ENCODE measurements at regions not wholly inside any gene's neighbourhood (a gene's known extent, or its start where the extent isn't known, plus 50 kb on each side); places are given as distances from the start of the nearest gene placed in this dataset.

DNA sequence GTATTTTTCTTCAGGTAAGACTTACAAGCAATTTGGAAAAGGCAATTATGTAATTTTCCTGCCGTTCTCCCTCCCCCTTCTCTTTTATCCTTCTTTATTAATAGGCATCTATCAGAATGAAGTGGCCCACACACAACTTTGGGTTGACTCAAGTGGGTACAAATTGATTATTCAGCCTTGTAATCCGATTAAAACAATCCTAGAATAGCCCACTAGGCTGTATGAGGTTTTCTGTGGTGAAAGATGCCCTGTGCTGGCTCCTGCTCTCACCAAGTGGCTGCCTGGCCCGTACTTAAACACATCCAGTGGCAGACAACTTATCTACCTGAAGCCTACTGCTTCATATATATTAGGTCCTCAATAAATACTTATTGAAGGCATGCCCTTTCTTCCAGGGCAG lies 177.3 kb upstream of the C9orf72 start:
- H3K36me3 ChIP-seq (replicated peaks; ENCODE audit: control insufficient read depth, insufficient read depth, low read length): no peaks in the 10 kb centered on the region
- H3K27me3 ChIP-seq (ENCODE audit: control insufficient read depth, insufficient read depth, low read length): no peaks in the 10 kb centered on the region
- DNase-seq: no peak
- no peak overlapping the region for H3K4me3 ChIP-seq (ENCODE audit: insufficient read depth, low read depth, low read length)

DNA sequence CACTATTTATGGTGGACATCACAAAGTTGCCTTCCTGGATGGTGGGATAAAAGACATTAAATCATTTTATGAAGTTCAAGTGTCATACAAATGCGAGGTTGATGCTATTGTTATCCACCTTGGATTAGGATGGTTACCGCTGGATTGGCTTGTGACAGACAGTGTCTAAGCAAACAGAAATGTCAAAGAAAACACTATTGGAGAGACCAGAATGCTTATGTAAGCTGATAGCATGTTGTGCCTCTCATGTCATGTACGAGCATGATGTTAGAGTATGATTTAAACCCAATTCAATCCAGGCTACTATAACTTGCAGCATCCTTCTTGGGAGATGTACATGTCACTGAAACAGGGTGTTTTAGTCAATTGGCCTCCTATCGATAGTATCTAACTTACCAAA lies 178.8 kb upstream of the C9orf72 start:
- Histone ChIP-seq H3K27me3 (ENCODE audit: control insufficient read depth, insufficient read depth, low read length) (no peaks in the 10 kb centered on the region), H3K36me3 (replicated peaks; ENCODE audit: control insufficient read depth, insufficient read depth, low read length) (no peaks in the 10 kb centered on the region), H3K4me3 (ENCODE audit: insufficient read depth, low read depth, low read length) (no peak overlapping the region)
- DNase-seq: no peak

DNA sequence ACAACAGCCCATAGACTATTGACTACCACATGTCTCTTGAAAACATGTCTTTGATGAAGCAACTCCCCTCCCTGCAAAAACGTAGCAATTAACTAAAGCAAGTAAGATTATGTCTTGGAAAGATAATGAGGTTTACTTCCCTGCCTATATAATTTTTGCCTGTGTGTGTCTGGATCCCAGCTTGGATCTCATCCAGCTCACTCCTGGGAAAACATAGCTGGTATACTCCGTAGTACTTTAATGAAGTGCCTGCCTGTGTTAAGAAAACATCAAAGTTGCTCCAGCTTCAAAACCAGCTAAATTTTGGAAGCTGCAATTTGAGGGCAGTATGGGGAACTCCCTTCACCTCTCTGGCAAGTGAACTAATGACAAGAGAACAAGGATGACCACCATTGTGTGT lies 182.6 kb upstream of the C9orf72 start:
- no peak overlapping the region for H3K4me3 ChIP-seq (ENCODE audit: insufficient read depth, low read depth, low read length)
- no peaks in the 10 kb centered on the region for H3K36me3 ChIP-seq (replicated peaks; ENCODE audit: control insufficient read depth, insufficient read depth, low read length)
- no peak for DNase-seq
- no peaks in the 10 kb centered on the region for H3K27me3 ChIP-seq (ENCODE audit: control insufficient read depth, insufficient read depth, low read length)

DNA sequence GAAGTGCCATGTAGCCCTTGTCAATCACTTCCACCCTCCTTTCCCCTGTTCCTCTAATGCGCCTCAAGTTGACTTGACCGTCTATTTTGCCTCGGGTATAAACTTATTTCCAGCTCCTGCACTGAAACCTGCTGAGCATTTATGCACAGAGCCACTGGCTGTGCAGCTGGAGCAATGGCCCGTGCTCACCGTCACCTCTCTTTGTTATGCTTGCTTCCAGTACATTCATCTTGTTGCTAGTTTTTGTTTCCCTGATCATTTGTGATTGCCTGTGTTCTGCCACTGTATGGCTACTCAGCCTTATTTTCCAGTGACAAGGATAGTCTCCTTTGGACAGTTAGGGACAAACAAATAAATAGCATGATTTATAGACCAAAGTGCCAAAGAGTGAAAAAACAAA lies 183.1 kb upstream of the C9orf72 start:
- Histone ChIP-seq H3K36me3 (replicated peaks; ENCODE audit: control insufficient read depth, insufficient read depth, low read length) (no peaks in the 10 kb centered on the region), H3K27me3 (ENCODE audit: control insufficient read depth, insufficient read depth, low read length) (no peaks in the 10 kb centered on the region), H3K4me3 (ENCODE audit: insufficient read depth, low read depth, low read length) (no peak overlapping the region)
- DNase-seq: no peak

DNA sequence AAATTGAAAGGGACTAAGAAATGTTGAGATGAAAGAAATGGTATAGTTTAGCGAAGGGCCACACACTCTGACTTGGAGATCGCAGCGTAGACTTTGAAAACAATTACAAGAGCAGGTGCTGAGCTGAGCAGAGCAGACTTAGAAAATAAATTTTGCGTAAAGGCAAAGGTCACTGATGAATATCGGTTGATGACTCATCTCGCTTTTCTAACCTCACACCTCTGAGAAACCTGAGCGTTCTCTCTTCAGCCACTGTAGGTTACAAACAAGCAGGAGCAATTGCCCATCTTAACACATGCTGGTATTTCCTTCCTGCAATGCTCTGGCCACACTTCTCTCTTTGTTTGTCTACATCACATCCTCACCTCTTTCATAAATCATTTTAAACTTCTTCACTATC lies 190.6 kb upstream of the C9orf72 start:
- DNase-seq: no peak
- no peaks in the 10 kb centered on the region for H3K27me3 ChIP-seq (ENCODE audit: control insufficient read depth, insufficient read depth, low read length)
- H3K36me3 ChIP-seq (replicated peaks; ENCODE audit: control insufficient read depth, insufficient read depth, low read length): no peaks in the 10 kb centered on the region
- H3K4me3 ChIP-seq (ENCODE audit: insufficient read depth, low read depth, low read length): no peak overlapping the region

DNA sequence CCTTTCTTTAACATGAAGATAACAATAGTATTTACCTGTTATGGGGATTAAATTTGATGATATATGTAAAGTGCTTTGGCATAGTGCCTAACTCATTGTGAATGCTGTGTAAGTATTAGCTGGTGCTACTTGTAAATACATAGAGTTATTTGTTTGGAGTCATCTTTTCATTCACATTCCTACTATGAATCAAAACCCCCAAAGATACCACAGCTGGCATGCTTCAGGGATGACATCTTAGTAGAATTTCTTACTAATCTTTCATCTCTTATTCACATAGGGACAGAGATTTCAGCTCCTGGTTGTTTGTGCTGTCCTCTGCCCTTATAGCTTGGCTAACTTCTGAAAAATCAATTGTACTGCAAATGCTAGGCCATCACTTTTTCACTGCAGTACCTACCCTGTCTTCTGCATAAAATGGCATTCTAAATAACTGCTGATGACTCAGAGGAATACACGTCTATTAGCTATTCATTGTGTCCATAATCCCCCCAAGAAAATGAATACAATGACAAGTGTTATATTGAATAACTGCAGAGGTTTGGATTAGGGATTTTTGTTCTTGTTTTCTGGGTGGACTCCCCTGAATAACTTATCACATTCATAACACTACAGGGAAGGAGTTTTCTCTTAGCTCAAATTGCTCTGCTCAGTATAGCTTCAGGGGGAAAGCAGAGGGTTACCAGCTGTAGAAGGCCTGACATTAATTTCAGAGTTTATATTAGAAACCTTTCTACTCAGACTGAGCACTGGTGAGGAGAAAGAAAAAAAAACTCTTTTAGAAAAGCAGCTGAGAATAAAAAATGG lies 192.2 kb upstream of the C9orf72 start:
- DNase-seq: no peak
- H3K4me3 ChIP-seq (ENCODE audit: insufficient read depth, low read depth, low read length): no peak overlapping the region
- no peaks in the 10 kb centered on the region for H3K27me3 ChIP-seq (ENCODE audit: control insufficient read depth, insufficient read depth, low read length)
- H3K36me3 ChIP-seq (replicated peaks; ENCODE audit: control insufficient read depth, insufficient read depth, low read length): no peaks in the 10 kb centered on the region

DNA sequence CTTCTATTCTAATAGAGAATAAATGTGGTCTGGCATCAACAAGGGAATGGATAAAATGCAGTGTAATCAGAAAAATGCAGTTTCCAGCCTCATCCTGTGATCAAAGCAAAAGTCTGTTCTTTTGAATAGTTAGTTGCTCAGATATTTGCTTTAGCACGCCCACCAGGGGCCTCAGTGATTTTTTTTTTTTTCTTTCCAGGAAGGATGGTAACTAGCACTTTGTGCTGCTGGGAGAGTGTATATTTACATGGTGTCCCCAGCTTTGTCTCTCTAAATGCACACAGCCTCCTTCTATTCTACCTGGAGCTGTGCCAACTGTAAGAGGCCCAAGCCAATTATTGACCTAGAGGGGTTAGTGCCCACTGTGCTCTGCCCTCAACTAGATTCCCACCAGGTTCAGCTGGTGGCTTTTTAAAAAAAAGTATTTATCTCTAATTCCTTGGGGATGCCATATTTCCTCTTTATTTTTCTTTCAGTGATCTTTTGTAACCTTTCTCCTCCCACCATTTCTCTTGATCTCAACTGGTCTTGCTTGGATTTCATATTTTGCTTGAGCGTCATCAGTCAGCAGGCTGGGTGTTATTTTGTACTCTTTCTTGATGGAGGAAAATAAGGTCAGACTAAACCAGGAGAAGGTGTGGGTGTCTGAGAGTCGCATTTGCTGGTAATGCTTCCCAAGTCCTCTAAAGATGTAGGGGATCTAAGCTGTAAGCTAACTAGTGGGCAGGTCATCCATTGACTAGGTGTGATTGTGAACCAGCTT lies 193.0 kb upstream of the C9orf72 start:
- Histone ChIP-seq H3K27me3 (ENCODE audit: control insufficient read depth, insufficient read depth, low read length) (no peaks in the 10 kb centered on the region), H3K36me3 (replicated peaks; ENCODE audit: control insufficient read depth, insufficient read depth, low read length) (no peaks in the 10 kb centered on the region), H3K4me3 (ENCODE audit: insufficient read depth, low read depth, low read length) (no peak overlapping the region)
- DNase-seq: no peak

DNA sequence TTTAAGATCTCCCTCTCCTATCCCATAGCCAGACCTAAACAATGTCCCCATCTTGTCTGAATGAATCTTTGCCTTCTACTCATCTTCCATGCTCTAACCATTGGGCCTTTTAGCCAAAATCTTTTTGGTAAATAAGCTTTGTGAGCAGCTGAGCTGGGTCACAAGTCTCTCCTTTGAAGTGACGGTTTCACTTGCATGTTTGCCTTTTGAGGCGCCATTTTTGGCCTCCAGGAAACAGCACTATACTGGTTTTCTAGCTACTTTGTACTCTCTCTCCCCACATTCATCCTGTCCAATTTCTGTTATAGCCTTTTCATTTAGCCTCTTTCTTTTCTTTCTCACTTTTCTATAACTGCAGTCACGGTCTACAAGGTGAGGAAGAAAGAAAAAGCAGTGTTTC lies 195.5 kb upstream of the C9orf72 start:
- H3K36me3 ChIP-seq (replicated peaks; ENCODE audit: control insufficient read depth, insufficient read depth, low read length): no peaks in the 10 kb centered on the region
- no peak overlapping the region for H3K4me3 ChIP-seq (ENCODE audit: insufficient read depth, low read depth, low read length)
- DNase-seq: no peak
- no peaks in the 10 kb centered on the region for H3K27me3 ChIP-seq (ENCODE audit: control insufficient read depth, insufficient read depth, low read length)

DNA sequence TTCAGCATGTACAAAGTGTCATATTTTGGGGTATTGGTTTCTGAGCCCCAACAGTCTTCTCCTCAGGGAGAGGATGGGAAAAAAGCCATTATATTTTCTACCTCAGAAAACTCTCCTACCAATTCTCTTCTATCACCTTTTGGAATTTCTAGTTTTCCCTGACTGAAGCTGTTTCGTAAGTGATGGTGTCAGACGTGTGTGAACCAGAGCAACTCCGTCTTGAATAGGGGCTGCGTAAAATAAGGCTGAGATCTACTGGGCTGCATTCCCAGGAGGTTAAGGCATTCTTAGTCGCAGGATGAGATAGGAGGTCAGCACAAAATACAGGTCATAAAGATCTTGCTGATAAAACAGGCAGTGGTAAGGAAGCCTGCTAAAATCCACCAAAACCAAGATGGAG lies 197.3 kb upstream of the C9orf72 start:
- Histone ChIP-seq H3K27me3 (ENCODE audit: control insufficient read depth, insufficient read depth, low read length) (no peaks in the 10 kb centered on the region), H3K36me3 (replicated peaks; ENCODE audit: control insufficient read depth, insufficient read depth, low read length) (no peaks in the 10 kb centered on the region), H3K4me3 (ENCODE audit: insufficient read depth, low read depth, low read length) (no peak overlapping the region)
- no peak for DNase-seq

DNA sequence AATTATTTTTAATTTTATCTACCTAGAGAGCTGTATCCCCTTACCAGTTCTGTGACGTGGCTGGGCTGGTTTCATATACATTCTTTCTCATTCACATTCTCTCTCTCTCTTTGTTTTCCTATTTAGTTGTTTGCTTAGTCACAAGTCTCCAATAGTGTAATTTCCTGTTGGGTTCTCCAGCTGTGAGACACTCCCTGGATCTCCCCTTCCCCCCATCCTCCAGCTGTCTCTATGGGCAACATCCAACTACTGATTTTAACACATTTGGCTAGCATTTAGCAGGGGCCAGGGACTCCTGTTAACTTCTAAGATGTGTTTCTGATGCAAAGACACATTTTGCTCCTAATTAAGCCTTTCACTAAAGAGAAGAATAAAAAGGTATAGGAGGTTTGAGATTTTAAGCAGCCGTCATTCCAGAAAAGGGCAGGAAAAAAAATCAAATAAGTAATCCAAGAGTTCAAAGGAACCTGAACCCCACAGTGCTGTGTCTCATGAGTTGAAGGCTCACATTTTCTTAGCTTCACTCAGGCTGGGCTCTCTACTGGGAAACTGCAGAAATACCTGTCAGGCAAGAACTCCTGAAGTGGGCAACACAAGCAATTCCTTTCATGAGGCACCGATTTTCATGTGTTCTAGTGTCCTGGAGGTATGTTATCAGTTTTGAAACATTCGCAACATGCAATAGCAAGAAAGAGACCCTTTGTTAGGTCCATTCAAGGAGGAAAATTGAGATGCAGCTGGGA lies 198.7 kb upstream of the C9orf72 start:
- Histone ChIP-seq H3K27me3 (ENCODE audit: control insufficient read depth, insufficient read depth, low read length) (no peaks in the 10 kb centered on the region), H3K4me3 (ENCODE audit: insufficient read depth, low read depth, low read length) (no peak overlapping the region), H3K36me3 (replicated peaks; ENCODE audit: control insufficient read depth, insufficient read depth, low read length) (no peaks in the 10 kb centered on the region)
- peak; percentile 23 for DNase-seq

DNA sequence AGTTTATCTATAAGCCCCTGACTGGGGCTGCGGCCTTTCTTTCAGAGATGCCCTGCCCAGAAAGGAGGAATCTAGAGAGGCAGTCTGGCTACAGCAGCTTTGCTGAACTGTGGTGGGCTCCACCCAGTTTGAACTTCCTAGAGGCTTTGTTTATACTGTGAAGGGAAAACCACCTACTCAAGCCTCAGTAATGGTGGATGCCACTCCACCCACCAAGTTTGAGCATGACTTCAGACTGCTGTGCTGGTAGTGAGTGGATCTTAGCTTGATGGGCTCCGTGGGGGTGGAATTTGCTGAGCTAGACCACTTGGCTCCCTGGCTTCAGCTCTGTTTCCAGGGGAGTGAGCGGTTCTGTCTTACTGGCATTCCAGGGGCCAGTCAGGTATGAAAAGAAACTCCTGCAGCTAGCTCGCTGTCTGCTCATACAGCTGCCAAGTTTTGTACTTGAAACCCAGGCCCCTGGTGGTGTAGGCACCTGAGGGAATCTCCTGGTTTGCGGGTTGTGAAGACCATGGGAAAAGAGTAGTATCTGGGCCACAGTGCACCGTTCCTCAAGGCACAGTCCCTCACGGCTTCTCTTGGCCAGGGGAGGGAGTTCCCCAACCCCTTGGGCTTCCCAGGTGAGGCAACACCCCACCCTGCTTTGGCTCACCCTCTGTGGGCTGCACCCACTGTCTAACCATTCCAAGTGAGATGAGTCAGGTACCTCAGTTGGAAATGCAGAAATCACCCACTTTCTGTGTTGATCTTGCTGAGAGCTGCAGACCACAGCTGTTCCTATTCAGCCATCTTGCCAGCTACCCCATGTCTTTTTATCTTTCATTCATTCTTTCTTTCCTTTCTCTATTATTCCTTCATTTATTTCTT lies 211.8 kb upstream of the C9orf72 start:
- Histone ChIP-seq H3K36me3 (replicated peaks; ENCODE audit: control insufficient read depth, insufficient read depth, low read length) (no peaks in the 10 kb centered on the region), H3K27me3 (ENCODE audit: control insufficient read depth, insufficient read depth, low read length) (no peaks in the 10 kb centered on the region), H3K4me3 (ENCODE audit: insufficient read depth, low read depth, low read length) (no peak overlapping the region)
- no peak for DNase-seq

DNA sequence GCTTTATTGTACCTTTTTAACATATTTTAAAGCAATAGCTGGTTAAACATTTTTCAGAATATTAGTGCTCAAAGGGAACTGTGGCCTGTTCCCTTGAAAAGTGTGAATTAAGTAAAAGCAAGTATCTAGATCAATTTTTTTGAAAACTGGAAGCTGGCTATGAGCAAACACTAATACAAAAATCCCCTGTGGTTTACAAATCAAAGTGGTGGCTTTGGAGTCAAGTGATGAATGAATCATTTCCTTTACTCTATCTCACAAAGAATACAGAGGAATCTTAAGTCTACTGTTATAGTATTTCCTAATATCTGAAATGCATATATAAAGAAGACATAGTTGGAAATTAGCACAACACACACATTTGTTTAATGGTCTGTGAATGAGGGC lies 212.4 kb upstream of the C9orf72 start:
- H3K4me3 ChIP-seq (ENCODE audit: insufficient read depth, low read depth, low read length): no peak overlapping the region
- DNase-seq: no peak
- no peaks in the 10 kb centered on the region for H3K36me3 ChIP-seq (replicated peaks; ENCODE audit: control insufficient read depth, insufficient read depth, low read length)
- H3K27me3 ChIP-seq (ENCODE audit: control insufficient read depth, insufficient read depth, low read length): no peaks in the 10 kb centered on the region

DNA sequence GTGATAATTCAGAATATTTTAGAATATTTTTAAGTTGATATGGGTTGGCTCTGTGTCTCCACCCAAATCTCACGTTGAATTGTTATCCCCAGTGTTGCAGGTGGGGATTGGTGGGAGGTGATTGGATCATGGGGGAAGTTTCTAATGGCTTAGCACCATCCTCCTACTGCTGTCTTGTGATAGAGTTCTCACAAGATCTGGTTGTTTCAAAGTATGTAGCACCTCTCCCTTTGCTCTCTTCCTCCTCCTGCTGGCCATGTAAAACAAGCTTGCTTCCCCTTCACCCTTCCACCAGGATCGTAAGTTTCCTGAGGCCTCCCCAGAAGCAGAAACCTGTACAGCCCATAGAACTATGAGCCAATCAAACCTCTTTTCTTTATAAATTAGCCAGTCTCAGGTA lies 214.6 kb upstream of the C9orf72 start:
- Histone ChIP-seq H3K4me3 (ENCODE audit: insufficient read depth, low read depth, low read length) (no peak overlapping the region), H3K36me3 (replicated peaks; ENCODE audit: control insufficient read depth, insufficient read depth, low read length) (no peaks in the 10 kb centered on the region), H3K27me3 (ENCODE audit: control insufficient read depth, insufficient read depth, low read length) (no peaks in the 10 kb centered on the region)
- DNase-seq: no peak

DNA sequence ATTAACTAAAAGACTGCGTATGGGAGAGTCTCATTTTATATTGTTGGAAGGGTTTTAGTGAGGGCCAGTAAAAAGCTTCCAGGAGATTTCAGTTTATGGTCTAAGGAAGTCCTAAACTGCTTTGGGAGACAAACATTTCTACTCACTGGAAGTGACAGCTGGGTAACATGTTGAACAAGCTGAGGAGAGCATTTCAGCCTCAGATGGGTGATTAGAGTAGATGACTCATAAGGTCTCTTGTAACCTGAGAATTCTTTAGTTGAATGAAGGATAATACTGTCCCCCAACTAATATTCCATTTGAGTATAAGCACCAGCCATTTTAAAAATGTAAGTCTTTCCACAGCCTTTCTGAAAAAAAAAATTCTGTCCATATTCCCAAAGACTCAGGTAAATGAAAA lies 218.0 kb upstream of the C9orf72 start:
- Histone ChIP-seq H3K36me3 (replicated peaks; ENCODE audit: control insufficient read depth, insufficient read depth, low read length) (no peaks in the 10 kb centered on the region), H3K4me3 (ENCODE audit: insufficient read depth, low read depth, low read length) (no peak overlapping the region), H3K27me3 (ENCODE audit: control insufficient read depth, insufficient read depth, low read length) (no peaks in the 10 kb centered on the region)
- no peak for DNase-seq
